Activated naive CD4-positive, alpha-beta T cell treated with anti-CD3 and anti-CD28 coated beads, Interleukin-2, amount 10 ng/mL, durations not matched to agents 7 days and 5 days (primary cell): ENCODE measurements at regions not wholly inside any gene's neighbourhood (a gene's known extent, or its start where the extent isn't known, plus 50 kb on each side); places are given as distances from the start of the nearest gene placed in this dataset.
"Not testable (repeated sequence)": the region's sequence is repeated elsewhere in the genome, so short reads cannot be mapped to it uniquely, and the experiment has no call there.

Experiments used
- CTCF ChIA-PET: fragments of 350-600 bp; sonication (Branson Sonifier 250); formaldehyde crosslinking; loops from one replicate; lab custom pipeline; 2021; ENCODE audit warnings: antibody characterized with exemption; lab: Charles Lee
- DNase-seq: peaks from one replicate; pipeline ENCODE4 v3.0.0-alpha.2; 2020
- H3K27ac Mint-ChIP-seq: one replicate; pipeline ENCODE4 v1.8.0; 2021; ENCODE audit warnings: mild to moderate bottlenecking, moderate library complexity, mixed read lengths
- H3K27me3 Mint-ChIP-seq: one replicate; pipeline ENCODE4 v1.8.0; 2021; ENCODE audit warnings: mild to moderate bottlenecking, mixed read lengths
- H3K36me3 Mint-ChIP-seq: one replicate; pipeline ENCODE4 v1.8.0; 2021; ENCODE audit warnings: mixed read lengths
- H3K4me1 Mint-ChIP-seq: one replicate; pipeline ENCODE4 v1.8.0; 2021; ENCODE audit warnings: mixed read lengths
- H3K4me3 Mint-ChIP-seq: one replicate; pipeline ENCODE4 v1.8.0; 2021; ENCODE audit warnings: mild to moderate bottlenecking, moderate library complexity, mixed read lengths
- H3K9me3 Mint-ChIP-seq: one replicate; pipeline ENCODE4 v1.8.0; 2021; ENCODE audit warnings: mixed read lengths

GRCh38 chr9:40196803-40197202, 841.3 kb downstream of the SPATA31A1 start:
- CTCF ChIA-PET, H3K4me1 Mint-ChIP-seq, H3K27me3 Mint-ChIP-seq, H3K36me3 Mint-ChIP-seq, H3K4me3 Mint-ChIP-seq, H3K9me3 Mint-ChIP-seq, DNase-seq, H3K27ac Mint-ChIP-seq: not testable (repeated sequence)

DNA sequence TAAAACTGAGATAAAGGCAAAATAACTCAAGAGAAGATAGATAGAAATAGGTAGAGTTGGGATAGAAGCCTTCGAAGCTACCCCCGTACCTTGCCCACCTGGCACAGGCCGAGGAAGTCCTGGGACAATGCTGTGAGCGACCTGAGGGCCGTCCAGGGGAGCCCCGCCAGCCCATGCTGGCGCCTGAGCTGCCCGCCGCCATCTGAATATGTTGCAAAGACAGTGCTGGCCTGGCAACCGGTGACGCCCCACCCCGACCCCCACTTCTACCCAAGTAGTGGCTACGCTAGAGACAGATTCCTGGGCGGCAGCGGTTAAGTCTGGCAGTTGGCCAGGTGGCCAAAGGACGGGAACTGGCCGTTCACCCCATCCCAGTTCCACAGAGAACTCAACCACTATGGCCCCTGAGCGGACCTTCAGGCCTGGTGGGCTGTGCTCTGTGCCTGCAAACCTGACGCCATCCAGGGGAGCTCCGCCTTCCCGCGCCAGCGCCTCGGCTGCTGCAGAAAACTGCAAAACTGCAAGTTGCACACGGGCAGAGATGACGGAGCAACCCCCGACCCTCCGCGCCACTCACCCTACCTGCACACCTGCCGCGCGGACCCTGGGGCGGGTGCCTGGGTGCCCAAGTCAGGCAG, 866.2 kb downstream of the SPATA31A1 start:
- H3K9me3 Mint-ChIP-seq, H3K27me3 Mint-ChIP-seq, H3K27ac Mint-ChIP-seq, H3K4me1 Mint-ChIP-seq, H3K4me3 Mint-ChIP-seq, CTCF ChIA-PET, H3K36me3 Mint-ChIP-seq, DNase-seq: not testable (repeated sequence)

DNA sequence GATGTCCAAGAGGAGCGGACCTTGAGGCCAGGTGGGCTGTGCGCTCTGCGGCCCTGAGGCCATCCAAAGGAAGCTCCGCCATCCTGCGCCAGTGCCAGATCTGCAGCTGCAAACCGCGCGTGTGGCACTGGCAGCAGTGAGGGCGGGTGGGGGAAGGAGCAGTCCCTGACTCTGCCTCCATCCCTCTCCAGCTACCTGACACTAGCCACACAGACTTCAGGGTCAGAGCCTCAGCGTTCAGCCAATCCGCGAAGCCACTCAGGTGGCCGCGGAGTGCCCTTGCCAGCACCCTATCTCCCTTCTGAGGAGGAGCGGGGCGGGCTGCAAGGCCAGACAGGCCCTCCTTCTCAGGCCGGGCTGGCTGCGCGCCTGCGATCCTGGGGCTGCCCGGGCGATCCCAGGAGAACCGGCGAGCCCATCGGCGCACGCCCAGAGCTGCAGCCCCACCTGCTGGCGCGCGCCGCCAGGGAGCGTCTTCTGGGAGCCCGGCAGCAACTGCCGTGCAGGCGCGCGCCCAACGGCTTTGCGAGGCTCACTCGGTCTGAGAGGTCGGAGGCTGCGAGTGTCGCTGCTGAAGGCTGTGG, 867.2 kb downstream of the SPATA31A1 start:
- DNase-seq, H3K27me3 Mint-ChIP-seq, H3K27ac Mint-ChIP-seq, H3K4me3 Mint-ChIP-seq, H3K9me3 Mint-ChIP-seq, CTCF ChIA-PET, H3K4me1 Mint-ChIP-seq, H3K36me3 Mint-ChIP-seq: not testable (repeated sequence)

GRCh38 chr9:40223353-40223752, 867.9 kb downstream of the SPATA31A1 start:
- peak; percentile 21 for DNase-seq

More at GRCh38 chr9:40223353-40223752, 867.9 kb downstream of the SPATA31A1 start:
- H3K9me3 Mint-ChIP-seq, CTCF ChIA-PET, H3K4me1 Mint-ChIP-seq, H3K27ac Mint-ChIP-seq, H3K36me3 Mint-ChIP-seq, H3K4me3 Mint-ChIP-seq, H3K27me3 Mint-ChIP-seq: not testable (repeated sequence)
